Breast epithelium (tissue), 3 donors: ENCODE measurements at regions not wholly inside any gene's neighbourhood (a gene's known extent, or its start where the extent isn't known, plus 50 kb on each side); places are given as distances from the start of the nearest gene placed in this dataset.

Experiments used
- CTCF ChIP-seq, 3 donors: fragments of 450-650 bp; IDR thresholded peaks; one replicate each; pipeline ENCODE4 v1.5.1; 2016 to 2017; ENCODE audit warnings: antibody characterized with exemption in 3 of 3, mild to moderate bottlenecking in 3 of 3, moderate library complexity in 3 of 3
- POLR2A ChIP-seq: fragments of 450-650 bp; IDR thresholded peaks from one replicate; pipeline ENCODE4 v1.6.1; 2016; ENCODE audit warnings: antibody characterized with exemption, mild to moderate bottlenecking, moderate library complexity
- POLR2AphosphoS5 ChIP-seq, 3 donors: sonication (generic); formaldehyde crosslinking; IDR thresholded peaks; one replicate each; pipeline ENCODE4 v1.6.1; 2017; ENCODE audit warnings: antibody characterized with exemption in 3 of 3

DNA sequence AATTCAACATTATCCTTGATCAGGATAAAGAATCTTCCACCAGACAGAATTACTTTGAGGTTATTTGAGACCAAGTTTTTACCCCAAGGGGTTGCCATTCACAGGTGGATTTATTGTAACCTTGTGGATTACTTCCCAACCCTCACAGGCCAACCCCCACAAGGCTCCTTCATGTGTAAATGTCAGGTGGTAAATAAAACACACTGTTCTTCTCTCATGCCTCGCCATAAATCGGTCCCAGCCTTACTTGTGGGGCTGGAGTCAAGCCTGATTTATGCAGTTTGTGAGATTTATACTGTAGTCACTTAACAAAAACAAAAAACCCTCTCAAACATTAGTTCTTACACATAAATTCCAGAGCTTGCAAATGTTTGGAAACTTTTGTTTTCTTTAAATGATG, 98.6 kb upstream of the IRX3 start:
- TF ChIP-seq CTCF (IDR thresholded peaks at IDR 0.05) = no peak
- TF ChIP-seq POLR2AphosphoS5 (IDR thresholded peaks at IDR 0.05) = no peak
- TF ChIP-seq POLR2A = no peak
